ENCODE measurements at regions not wholly inside any gene's neighbourhood (a gene's known extent, or its start where the extent isn't known, plus 50 kb on each side); places are given as distances from the start of the nearest gene placed in this dataset.

GRCh38 chr4:185892165-185892564 is 80.2 kb upstream of the SORBS2 start:
- DNase-seq (ENCODE audit: low read depth, low spot score) = no peak
- TF ChIP-seq CTCF (IDR thresholded peaks at IDR 0.05; ENCODE audit: extremely low read depth in 1 of 2, insufficient read depth in 1 of 2, low read depth in 1 of 2, low read length in 2 of 2) (no peak), GATA2 (IDR thresholded peaks at IDR 0.05; ENCODE audit: insufficient read depth, insufficient read length, low read depth, low read length) (no peak), MYC (IDR thresholded peaks at IDR 0.05; ENCODE audit: low read depth, low read length) (no peak), EZH2 (IDR thresholded peaks at IDR 0.05; ENCODE audit: borderline replicate concordance, low read depth, low read length, severe bottlenecking) (no peak), FOS (IDR thresholded peaks at IDR 0.05; ENCODE audit: borderline replicate concordance, insufficient read depth, low read length) (no peak), MAX (IDR thresholded peaks at IDR 0.05; ENCODE audit: insufficient read depth, insufficient read length) (no peak), POLR2AphosphoS5 (IDR thresholded peaks at IDR 0.05; ENCODE audit: insufficient read depth, low read depth, low read length) (no peak), JUN (IDR thresholded peaks at IDR 0.05; ENCODE audit: borderline replicate concordance, insufficient read depth, insufficient read length, low read depth) (no peak), POLR2A (IDR thresholded peaks at IDR 0.05; ENCODE audit: low read depth, low read length) (no peak)
- intact Hi-C loops (cut with micrococcal nuclease) = no loop called here

More at GRCh38 chr4:185892165-185892564, 80.2 kb upstream of the SORBS2 start:
- Histone ChIP-seq H3K27ac (ENCODE audit: insufficient read depth, low read depth, low read length) (no peak overlapping the region), H3K9me3 (replicated peaks; ENCODE audit: control insufficient read depth, insufficient read depth, low read length) (no peaks in the 10 kb centered on the region), H3K4me3 (replicated peaks in 1 of 3; ENCODE audit: insufficient read depth in 1 of 3, low read depth in 1 of 3, low read length in 3 of 3) (no peak overlapping the region), H2AFZ (ENCODE audit: low read depth, low read length) (no peak overlapping the region), H3K9me1 (replicated peaks; ENCODE audit: control insufficient read depth, extremely low read depth, insufficient read depth, low read length) (no peaks in the 10 kb centered on the region), H3K4me1 (ENCODE audit: control insufficient read depth, extremely low read depth, insufficient read depth, low read length) (no peaks in the 10 kb centered on the region), H3K79me2 (ENCODE audit: control insufficient read depth, insufficient read depth, low read length) (no peaks in the 10 kb centered on the region), H3K27me3 (ENCODE audit: control insufficient read depth in 2 of 2, insufficient read depth in 2 of 2, low read length in 2 of 2) (no peaks in the 10 kb centered on the region), H3K36me3 (ENCODE audit: control insufficient read depth in 2 of 2, extremely low read depth in 1 of 2, insufficient read depth in 2 of 2, low read length in 2 of 2) (no peaks in the 10 kb centered on the region), H4K20me1 (replicated peaks; ENCODE audit: control insufficient read depth, extremely low read depth, insufficient read depth, low read length) (no peaks in the 10 kb centered on the region), H3K4me2 (ENCODE audit: insufficient read depth, low read length) (no peak overlapping the region), H3K9ac (replicated peaks; ENCODE audit: extremely low read depth, insufficient read depth, low read length) (no peak overlapping the region)
- BruUV-seq (replicated peaks) = no TSS peak
- dilution Hi-C loops (cut with MboI; ENCODE audit: extremely low pct_ligation_motif_present, low sequenced_read_pairs) = no loop called here
- FAIRE-seq = no peak
- ChIA-PET POLR2A (no interaction called here), CTCF (interaction anchor here (1.0 kb wide), 1 partner anchor 130 kb away, joined by 3 read pairs; no protein-coding TSS in a partner anchor)
